Common myeloid progenitor, CD34-positive (primary cell): ENCODE measurements at regions not wholly inside any gene's neighbourhood (a gene's known extent, or its start where the extent isn't known, plus 50 kb on each side); places are given as distances from the start of the nearest gene placed in this dataset.

Experiments used
- CTCF ChIA-PET: fragments of 350-600 bp; sonication (Branson Sonifier 250); formaldehyde crosslinking; loops from one replicate; lab custom pipeline; 2021; ENCODE audit warnings: antibody characterized with exemption; lab: Charles Lee
- POLR2A ChIA-PET: fragments of 350-600 bp; sonication (Branson Sonifier 250); formaldehyde crosslinking; loops from one replicate; lab custom pipeline; 2021; ENCODE audit warnings: antibody characterized with exemption; lab: Charles Lee
- DNase-seq, 3 donors: peaks; one replicate each; pipeline versions ENCODE4 v3.0.0 to v3.0.0-alpha.2; 2013
- H3K27ac ChIP-seq, 2 experiments: 1 replicate in 1 of 2; 2 replicates in 1 of 2; pipeline ENCODE4 v1.7.0; 2013; ENCODE audit warnings: inconsistent platforms in 2 of 2, low read length in 2 of 2, mild to moderate bottlenecking in 2 of 2, low read depth in 1 of 2, moderate library complexity in 1 of 2; ENCODE audit not compliant: severe bottlenecking in 2 of 2, insufficient read depth in 1 of 2, poor library complexity in 1 of 2
- H3K27me3 ChIP-seq, 5 experiments: replicated peaks in 2 of 5; 1 replicate in 3 of 5; 2 replicates in 2 of 5; pipeline versions ENCODE4 v1.6.1 to v1.7.0; 2013; ENCODE audit warnings: low read length in 4 of 5, mild to moderate bottlenecking in 2 of 5, moderate library complexity in 2 of 5, inconsistent platforms in 1 of 5; ENCODE audit not compliant: insufficient read depth in 5 of 5, control insufficient read depth in 4 of 5
- H3K36me3 ChIP-seq, 4 experiments: 1 replicate in 2 of 4; 2 replicates in 2 of 4; pipeline versions ENCODE4 v1.6.1 to v1.7.0; 2013; ENCODE audit warnings: low read length in 3 of 4, control low read depth in 1 of 4, mild to moderate bottlenecking in 1 of 4; ENCODE audit not compliant: control insufficient read depth in 4 of 4, insufficient read depth in 4 of 4
- H3K4me1 ChIP-seq, 4 experiments: 1 replicate in 3 of 4; 2 replicates in 1 of 4; pipeline versions ENCODE4 v1.6.1 to v1.7.1; 2013; ENCODE audit warnings: low read length in 3 of 4, mild to moderate bottlenecking in 3 of 4, control low read depth in 1 of 4, inconsistent platforms in 1 of 4, moderate library complexity in 1 of 4; ENCODE audit not compliant: control insufficient read depth in 4 of 4, insufficient read depth in 4 of 4; ENCODE audit errors: control extremely low read depth in 1 of 4
- H3K4me3 ChIP-seq, 7 experiments: 1 replicate in 4 of 7; 2 replicates in 3 of 7; pipeline versions ENCODE4 v1.5.1 to v1.7.0; 2013; ENCODE audit warnings: mild to moderate bottlenecking in 7 of 7, low read length in 6 of 7, moderate library complexity in 6 of 7, inconsistent platforms in 2 of 7, low read depth in 2 of 7, control low read depth in 1 of 7; ENCODE audit not compliant: insufficient read depth in 4 of 7, control insufficient read depth in 1 of 7; ENCODE audit errors: extremely low read depth in 1 of 7
- H3K9me3 ChIP-seq, 5 experiments: 1 replicate in 4 of 5; 2 replicates in 1 of 5; pipeline versions ENCODE4 v1.6.1 to v1.7.1; 2013; ENCODE audit warnings: low read length in 4 of 5, mild to moderate bottlenecking in 2 of 5, inconsistent platforms in 1 of 5, low read depth in 1 of 5, moderate library complexity in 1 of 5; ENCODE audit not compliant: control insufficient read depth in 4 of 5, insufficient read depth in 2 of 5; ENCODE audit errors: control extremely low read depth in 1 of 5
- WGBS: methylation state at CpG from one replicate; pipeline ENCODE4 v1.1.5; 2013; ENCODE audit not compliant: insufficient coverage; 5-methylcytosine and 5-hydroxymethylcytosine counted together

DNA sequence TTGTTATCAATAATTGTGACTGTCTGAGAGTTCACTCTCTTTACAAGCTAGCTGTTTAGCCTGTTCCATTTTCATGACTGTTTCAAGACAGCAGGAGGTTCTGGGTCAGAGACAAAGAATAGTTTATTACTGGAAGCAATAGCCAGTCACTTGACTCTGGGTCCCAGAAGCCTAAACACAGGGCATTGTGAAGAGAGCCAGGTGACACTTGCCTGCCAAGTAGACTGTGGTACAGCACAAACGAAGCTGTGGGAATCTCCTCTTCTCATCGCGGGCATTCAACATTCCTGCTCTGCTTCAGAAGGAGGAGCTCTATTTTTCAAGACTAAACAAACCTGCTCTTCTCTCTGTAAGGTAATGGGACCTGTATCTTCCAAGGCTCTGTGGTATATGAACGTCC is 485.1 kb downstream of the TRIML1 start:
- Histone ChIP-seq H3K36me3 (no peaks in the 10 kb centered on the region), H3K4me3 (no peak overlapping the region), H3K27ac (no peak overlapping the region), H3K27me3 (no peaks in the 10 kb centered on the region), H3K9me3 (no peaks in the 10 kb centered on the region), H3K4me1 (no peaks in the 10 kb centered on the region)
- ChIA-PET CTCF (no interaction called here), POLR2A (no interaction called here)
- WGBS = 43% methylated on average over 3 of the region's 4 CpGs
- DNase-seq = no peak

- H3K4me3 ChIP-seq = no peak overlapping the region
- H3K27me3 ChIP-seq = no peaks in the 10 kb centered on the region
- H3K4me1 ChIP-seq = no peaks in the 10 kb centered on the region
- no peaks in the 10 kb centered on the region for H3K36me3 ChIP-seq
- CTCF ChIA-PET = no interaction called here
- H3K27ac ChIP-seq = no peak overlapping the region
- no peak for DNase-seq
- POLR2A ChIA-PET = no interaction called here
- WGBS = no CpG with 5 or more reads among the region's 1 CpG
- H3K9me3 ChIP-seq = peaks cover 0 to 2% (median 0%) of the 10 kb centered on the region in 5 experiments
Measured at GRCh38 chr4:188627892-188628291, 488.7 kb downstream of the TRIML1 start.

- no peak for DNase-seq
- ChIA-PET POLR2A (interaction anchor here (0.6 kb wide), 1 partner anchor 73 kb away, joined by 7 read pairs; no protein-coding TSS in a partner anchor), CTCF (no interaction called here)
- Histone ChIP-seq H3K4me1 (no peaks in the 10 kb centered on the region), H3K27ac (no peak overlapping the region), H3K27me3 (no peaks in the 10 kb centered on the region), H3K9me3 (no peaks in the 10 kb centered on the region), H3K4me3 (no peak overlapping the region), H3K36me3 (no peaks in the 10 kb centered on the region)
- WGBS = 82% methylated on average over 2 of the region's 4 CpGs
Measured at GRCh38 chr4:188639479-188640100, 500.3 kb downstream of the TRIML1 start.

DNA sequence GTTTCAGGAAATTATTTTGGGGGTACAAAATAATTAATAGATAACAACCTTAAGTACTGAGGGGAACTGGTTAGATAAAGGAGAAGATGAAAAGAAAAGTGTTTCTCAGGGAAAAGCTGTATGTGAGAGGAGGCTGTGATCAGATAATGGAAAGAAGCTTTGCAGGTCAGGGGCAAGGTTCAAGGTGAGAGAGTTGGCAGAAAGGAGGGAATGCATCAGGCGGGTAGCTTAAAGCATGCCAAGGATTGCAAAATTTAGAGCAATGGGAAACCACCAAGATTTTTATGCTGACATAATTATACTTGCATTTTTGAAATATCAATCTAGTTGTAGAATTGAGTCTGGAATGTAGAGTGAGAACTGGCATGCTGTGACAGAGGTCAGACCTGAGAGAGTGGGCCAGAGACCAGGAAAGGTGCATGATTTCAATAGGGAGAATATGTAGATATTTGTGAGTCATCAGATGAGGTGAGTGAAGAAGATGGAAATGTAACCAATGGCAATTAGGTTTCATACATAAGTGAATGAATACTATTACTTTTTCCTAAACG is 508.7 kb downstream of the TRIML1 start:
- Histone ChIP-seq H3K4me3 (no peak overlapping the region), H3K36me3 (no peaks in the 10 kb centered on the region), H3K9me3 (no peaks in the 10 kb centered on the region), H3K27ac (no peak overlapping the region), H3K4me1 (no peaks in the 10 kb centered on the region), H3K27me3 (no peaks in the 10 kb centered on the region)
- ChIA-PET POLR2A (no interaction called here), CTCF (no interaction called here)
- 100% methylated on average over 1 of the region's 2 CpGs for WGBS
- DNase-seq = no peak

- Histone ChIP-seq H3K27ac (no peak overlapping the region), H3K4me3 (no peak overlapping the region), H3K36me3 (no peaks in the 10 kb centered on the region), H3K4me1 (no peaks in the 10 kb centered on the region), H3K27me3 (no peaks in the 10 kb centered on the region), H3K9me3 (no peaks in the 10 kb centered on the region)
- ChIA-PET CTCF (no interaction called here), POLR2A (no interaction called here)
- no peak for DNase-seq
- 91% methylated on average over 4 of the region's 7 CpGs for WGBS
Measured at GRCh38 chr4:188649635-188650034, 510.4 kb downstream of the TRIML1 start.

- WGBS = no CpG with 5 or more reads among the region's 4 CpGs
- ChIA-PET CTCF (no interaction called here), POLR2A (no interaction called here)
- H3K4me3 ChIP-seq = no peak overlapping the region
- no peak overlapping the region for H3K27ac ChIP-seq
- no peaks in the 10 kb centered on the region for H3K4me1 ChIP-seq
- H3K27me3 ChIP-seq = no peaks in the 10 kb centered on the region
- no peaks in the 10 kb centered on the region for H3K36me3 ChIP-seq
- H3K9me3 ChIP-seq = no peaks in the 10 kb centered on the region
- DNase-seq = no peak
Measured at GRCh38 chr4:188650516-188650915, 511.3 kb downstream of the TRIML1 start.

- DNase-seq = no peak
- H3K4me1 ChIP-seq = no peaks in the 10 kb centered on the region
- H3K9me3 ChIP-seq = no peaks in the 10 kb centered on the region
- no peak overlapping the region for H3K27ac ChIP-seq
- H3K4me3 ChIP-seq = no peak overlapping the region
- POLR2A ChIA-PET = no interaction called here
- CTCF ChIA-PET = no interaction called here
- no peaks in the 10 kb centered on the region for H3K36me3 ChIP-seq
- WGBS = 100% methylated on average over 1 of the region's 5 CpGs
- H3K27me3 ChIP-seq = no peaks in the 10 kb centered on the region
Measured at GRCh38 chr4:188657365-188657764, 518.1 kb downstream of the TRIML1 start.
